HG03469 (cell line): ENCODE measurements at regions not wholly inside any gene's neighbourhood (a gene's known extent, or its start where the extent isn't known, plus 50 kb on each side); places are given as distances from the start of the nearest gene placed in this dataset.
"Not testable (repeated sequence)": the region's sequence is repeated elsewhere in the genome, so short reads cannot be mapped to it uniquely, and the experiment has no call there.

Source experiments
- ATAC-seq: cut with Tn5 transposase; IDR thresholded peaks from one replicate; pipeline ENCODE4 v1.9.1; 2021; ENCODE audit warnings: mild to moderate bottlenecking, moderate library complexity, moderate number of reproducible peaks; ENCODE audit not compliant: unreplicated experiment

- ATAC-seq, result no peak
Measured at GRCh38 chr20:47982574-47983360, 197.5 kb upstream of the SULF2 start.

GRCh38 chr20:47981222-47981621, 195.9 kb upstream of the SULF2 start:
- no peak for ATAC-seq

GRCh38 chr20:47980336-47981177, 195.3 kb upstream of the SULF2 start:
- no peak for ATAC-seq

- not testable (repeated sequence) for ATAC-seq
Measured at GRCh38 chr20:47979361-47980095, 194.2 kb upstream of the SULF2 start.

DNA sequence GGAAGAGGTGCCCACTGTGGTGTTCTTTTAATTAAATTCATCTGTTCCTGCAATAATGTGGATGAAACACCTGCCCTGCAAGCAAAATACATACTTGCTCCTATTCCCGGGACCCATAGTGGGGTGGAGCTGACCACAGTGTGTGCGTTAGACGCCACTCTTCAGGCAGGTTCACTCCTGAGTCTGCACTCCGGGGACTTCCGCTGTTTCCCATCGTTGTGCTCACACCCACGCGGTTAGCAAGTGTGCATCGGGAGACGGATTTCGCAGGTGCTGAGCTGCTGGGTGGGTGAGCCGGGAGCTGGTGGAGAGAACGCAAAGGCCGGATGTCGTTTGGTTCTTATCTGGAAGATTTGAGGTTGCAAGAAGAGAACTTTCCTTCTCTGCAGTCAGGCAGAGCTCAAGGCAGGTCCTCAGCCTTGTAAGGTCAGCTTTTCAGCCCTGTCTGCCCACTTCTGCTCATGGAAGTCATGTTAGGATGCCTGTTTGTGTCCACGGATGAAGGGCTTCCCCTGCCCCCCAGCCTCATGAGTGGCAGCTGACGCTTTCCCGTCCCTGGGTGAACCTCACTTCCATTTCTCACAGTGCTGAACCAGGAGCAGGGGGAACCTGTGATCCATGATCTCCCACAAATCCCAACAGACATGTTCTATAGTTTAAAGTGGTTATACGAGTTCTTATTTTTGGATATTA, 193.3 kb upstream of the SULF2 start:
- not testable (repeated sequence) for ATAC-seq

DNA sequence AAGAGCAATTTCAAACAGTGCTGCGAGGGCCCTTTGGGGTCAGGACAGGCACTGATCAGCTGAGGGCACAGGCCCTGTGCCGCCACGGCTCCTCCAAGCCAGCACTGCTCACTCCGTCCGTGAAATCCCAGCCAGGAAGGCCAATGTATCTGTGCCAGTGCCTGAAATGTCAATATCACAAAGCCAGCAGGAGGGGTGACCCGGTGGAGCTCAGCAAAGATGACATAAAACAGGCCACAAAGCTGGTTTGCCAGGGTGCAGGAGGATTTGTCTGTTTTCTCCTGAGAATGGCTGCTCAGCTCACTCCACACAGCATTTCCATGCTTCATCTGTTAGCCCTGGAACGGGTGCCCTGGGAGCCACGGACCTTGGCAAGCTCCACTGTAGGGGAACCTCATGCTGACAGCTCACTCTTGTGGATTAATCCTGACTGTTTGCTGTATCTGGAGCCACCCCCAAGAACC, 192.5 kb upstream of the SULF2 start:
- not testable (repeated sequence) for ATAC-seq

DNA sequence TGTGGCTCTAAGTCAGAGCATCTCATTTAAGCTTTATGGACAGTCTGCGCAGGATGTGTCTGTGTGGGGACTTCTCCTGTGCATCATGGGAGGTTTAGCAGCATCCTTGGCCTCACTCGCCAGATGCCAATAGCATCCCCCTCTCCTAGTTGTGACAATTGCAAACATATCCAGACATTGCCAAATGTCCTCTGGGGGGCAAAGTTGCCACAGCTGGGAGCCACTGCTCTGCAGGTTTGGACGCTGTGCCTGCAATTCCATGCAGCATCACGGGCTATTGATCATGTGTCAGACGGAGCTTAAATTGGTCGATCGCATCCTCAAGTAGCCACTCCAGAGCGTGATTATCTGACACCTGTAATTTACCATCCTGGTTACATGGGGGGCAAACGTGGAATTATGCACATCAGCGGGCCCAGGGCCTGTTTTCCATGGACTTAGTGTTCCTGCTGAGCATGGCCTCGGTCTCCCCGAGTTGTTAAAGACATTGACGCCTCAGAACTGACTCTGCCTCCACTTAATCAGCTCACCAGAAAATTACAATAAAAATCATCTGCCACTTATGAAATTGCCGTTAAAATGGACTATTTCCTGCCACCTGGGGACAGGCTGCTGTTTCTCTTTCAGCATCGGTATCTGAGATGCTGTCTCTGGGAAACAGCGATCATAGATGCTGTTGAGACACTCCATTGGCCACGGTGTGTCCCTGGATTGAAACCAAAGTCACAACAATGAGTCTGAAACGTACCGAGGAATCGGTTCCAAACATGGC, 191.9 kb upstream of the SULF2 start:
- ATAC-seq, result not testable (repeated sequence)

GRCh38 chr20:47974234-47974878, 189.1 kb upstream of the SULF2 start:
- ATAC-seq, result no peak

DNA sequence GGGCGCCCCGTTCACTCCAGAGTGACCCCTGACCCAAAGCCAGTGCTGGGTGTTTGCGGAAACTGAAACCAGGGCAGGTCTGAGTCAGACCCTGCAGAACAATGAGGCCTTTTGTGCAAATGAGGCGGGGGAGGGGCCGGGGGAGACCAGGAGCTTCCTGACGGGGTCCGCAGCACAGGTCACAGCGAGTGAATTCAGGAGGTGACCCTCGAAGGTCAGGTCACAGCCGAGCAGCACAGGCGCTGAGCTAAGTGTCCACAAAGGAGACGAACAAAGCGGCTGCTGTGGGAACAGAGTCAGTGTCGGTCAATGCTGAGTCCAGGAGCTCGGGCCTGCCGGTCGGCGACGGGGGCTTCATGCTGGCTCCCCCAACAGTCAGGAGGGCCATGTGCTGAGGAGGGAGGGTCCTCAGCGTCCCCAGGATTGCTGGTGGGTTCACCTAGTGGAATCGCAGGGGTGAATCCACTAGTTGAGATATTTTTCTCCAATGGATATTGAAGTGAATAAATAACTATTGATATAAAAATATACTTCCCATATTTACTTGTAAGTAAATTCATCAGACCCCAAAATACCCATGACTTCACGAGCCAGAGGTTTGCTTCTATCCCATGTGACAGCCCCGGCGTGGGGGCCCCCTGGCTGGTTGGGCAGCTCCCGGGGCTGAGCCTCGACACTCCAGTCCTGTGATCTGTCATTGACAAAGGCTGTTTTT, 188.4 kb upstream of the SULF2 start:
- ATAC-seq, result no peak

GRCh38 chr20:47972916-47973309, 187.6 kb upstream of the SULF2 start:
- ATAC-seq, result no peak

GRCh38 chr20:47972297-47972915, 187.1 kb upstream of the SULF2 start:
- not testable (repeated sequence) for ATAC-seq

GRCh38 chr20:47971058-47971791, 185.9 kb upstream of the SULF2 start:
- ATAC-seq, result no peak

DNA sequence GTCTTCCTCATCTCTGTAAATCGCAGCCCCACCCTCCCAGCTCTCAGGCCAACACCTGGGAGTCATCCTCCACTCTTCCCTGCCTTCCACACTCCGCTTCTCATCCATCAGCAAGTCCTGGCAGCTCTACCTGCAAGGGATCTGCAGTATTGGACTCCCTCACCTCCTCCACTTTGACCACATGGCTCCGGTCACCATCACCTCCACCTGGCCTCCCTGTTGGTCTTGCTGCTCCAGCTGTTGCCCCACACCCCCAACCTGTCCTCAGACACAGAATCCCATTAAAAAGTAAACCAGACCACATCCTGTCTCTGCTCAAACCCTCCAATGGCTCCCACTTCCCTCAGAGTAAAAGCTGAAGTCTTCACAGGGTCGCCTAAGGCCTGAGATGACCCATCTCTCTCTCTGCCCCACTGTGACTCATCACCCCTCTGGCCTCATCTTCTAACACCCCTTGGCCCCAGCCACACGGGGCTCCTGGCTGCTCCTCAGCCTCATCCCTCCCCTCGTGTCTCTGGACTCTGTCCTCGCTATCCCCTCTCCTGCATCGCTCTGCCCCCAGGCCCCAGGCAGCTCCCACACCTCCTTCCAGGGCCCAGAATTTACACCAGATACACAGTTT, 185.1 kb upstream of the SULF2 start:
- no peak for ATAC-seq

DNA sequence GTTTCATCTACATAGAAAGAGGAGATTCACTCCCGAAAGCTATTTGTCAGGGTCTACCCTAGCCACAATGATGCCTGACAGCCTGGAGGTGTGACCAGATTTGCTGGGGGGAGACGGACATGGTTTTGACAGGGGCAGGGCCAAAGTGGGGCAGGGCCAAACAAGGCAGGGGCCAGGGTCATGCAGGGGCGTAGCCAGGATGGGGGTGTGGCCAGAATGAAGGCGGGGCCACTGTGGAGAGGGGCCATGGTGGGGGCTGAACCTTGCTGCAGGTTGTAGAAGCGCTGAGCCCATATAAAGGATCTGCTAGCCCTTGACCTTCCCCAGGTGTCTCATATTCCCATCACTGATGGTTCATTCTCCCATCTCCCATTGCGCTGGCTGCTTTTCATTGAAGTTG, 184.1 kb upstream of the SULF2 start:
- no peak for ATAC-seq

GRCh38 chr20:47968541-47969310, 183.4 kb upstream of the SULF2 start:
- no peak for ATAC-seq

- ATAC-seq, result no peak
Measured at GRCh38 chr20:47964149-47964548, 178.9 kb upstream of the SULF2 start.
